HEK293T (cell line): ENCODE measurements at regions not wholly inside any gene's neighbourhood (a gene's known extent, or its start where the extent isn't known, plus 50 kb on each side); places are given as distances from the start of the nearest gene placed in this dataset.

Experiments
- ARNT ChIP-seq: fragments of 450-650 bp; IDR thresholded peaks from 2 replicates; pipeline ENCODE4 v1.6.1; 2017; ENCODE audit warnings: mild to moderate bottlenecking
- ELF4 ChIP-seq: fragments of 450-650 bp; IDR thresholded peaks from 2 replicates; pipeline ENCODE4 v1.6.1; 2017; ENCODE audit warnings: antibody characterized with exemption
- FOXA1 ChIP-seq: fragments of 450-650 bp; IDR thresholded peaks from 2 replicates; pipeline ENCODE4 v1.6.1; 2016; ENCODE audit warnings: mild to moderate bottlenecking
- FOXM1 ChIP-seq: fragments of 450-650 bp; IDR thresholded peaks from 2 replicates; pipeline ENCODE4 v1.6.1; 2017; ENCODE audit warnings: mild to moderate bottlenecking, borderline replicate concordance
- HDGF ChIP-seq: fragments of 450-650 bp; IDR thresholded peaks from 2 replicates; pipeline ENCODE4 v1.6.1; 2017; ENCODE audit warnings: antibody characterized with exemption, borderline replicate concordance
- SP1 ChIP-seq: fragments of 450-650 bp; IDR thresholded peaks from 2 replicates; pipeline ENCODE4 v1.6.1; 2017
- SUZ12 ChIP-seq: fragments of 450-650 bp; IDR thresholded peaks from 2 replicates; pipeline ENCODE4 v1.6.1; 2016; ENCODE audit warnings: mild to moderate bottlenecking
- TARDBP ChIP-seq: fragments of 450-650 bp; IDR thresholded peaks from 2 replicates; pipeline ENCODE4 v1.6.1; 2016
- ZNF384 ChIP-seq: fragments of 450-650 bp; IDR thresholded peaks from 2 replicates; pipeline ENCODE4 v1.6.1; 2016

DNA sequence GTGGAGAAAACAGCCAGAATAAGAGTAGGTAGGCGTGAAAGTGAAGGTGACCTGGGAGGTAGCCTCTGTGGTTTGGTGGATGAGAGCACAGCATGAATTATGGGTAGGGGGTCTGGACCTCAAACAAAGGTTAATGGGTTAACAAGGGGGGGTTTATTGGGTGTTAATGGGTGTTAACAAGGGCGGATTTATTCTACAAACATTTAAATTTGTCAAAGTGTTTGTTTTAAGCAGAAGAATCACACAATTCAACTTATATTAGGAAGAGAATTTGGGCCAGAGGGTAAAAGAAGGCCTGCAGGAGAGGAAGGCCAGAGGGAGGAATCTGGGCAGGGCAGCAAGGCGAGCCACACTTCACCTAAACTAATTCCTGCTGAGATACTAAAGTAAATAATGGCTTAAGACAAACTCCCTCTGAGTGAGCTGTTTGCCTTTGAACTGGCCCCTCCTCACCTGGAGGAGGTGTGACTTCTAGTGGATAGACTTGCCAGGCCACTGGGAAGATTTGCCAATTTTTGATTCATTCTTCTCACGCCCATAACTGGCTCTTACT, 191.7 kb downstream of the GIPC2 start:
- TF ChIP-seq FOXA1, result no peak
- no peak for TF ChIP-seq HDGF
- no peak for TF ChIP-seq TARDBP
- no peak for TF ChIP-seq FOXM1
- TF ChIP-seq ARNT, result no peak
- TF ChIP-seq SUZ12, result no peak
- no peak for TF ChIP-seq ELF4
- TF ChIP-seq ZNF384, result no peak
- no peak for TF ChIP-seq SP1
